NCI-H748 (cell line): ENCODE measurements at regions not wholly inside any gene's neighbourhood (a gene's known extent, or its start where the extent isn't known, plus 50 kb on each side); places are given as distances from the start of the nearest gene placed in this dataset.
"Not testable (repeated sequence)": the region's sequence is repeated elsewhere in the genome, so short reads cannot be mapped to it uniquely, and the experiment has no call there.

ENCODE experiments used
- DNase-seq: peaks from one replicate; lab custom pipeline; 2025; ENCODE audit not compliant: unreplicated experiment; lab: John Stamatoyannopoulos, UW

DNA sequence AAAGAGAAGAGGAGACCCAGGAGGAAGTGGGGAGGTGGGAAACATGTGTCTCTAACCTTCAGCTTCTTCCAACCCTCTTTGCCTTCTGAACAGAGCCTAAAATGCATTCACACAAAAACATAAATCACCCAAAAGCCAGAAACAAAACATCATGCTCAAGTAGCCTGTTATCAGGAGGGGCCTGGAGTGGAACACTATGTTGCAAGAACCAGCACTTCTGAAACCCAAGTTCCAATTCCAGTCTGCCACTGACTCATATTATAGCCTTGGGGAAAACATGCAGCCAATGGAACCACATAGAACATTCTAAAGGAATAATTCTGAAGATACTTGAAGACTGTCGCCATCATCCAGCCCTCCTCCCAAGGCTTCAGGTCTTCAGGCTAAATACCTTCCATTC is 169.8 kb upstream of the PLXNC1 start:
- DNase-seq, result no peak

DNA sequence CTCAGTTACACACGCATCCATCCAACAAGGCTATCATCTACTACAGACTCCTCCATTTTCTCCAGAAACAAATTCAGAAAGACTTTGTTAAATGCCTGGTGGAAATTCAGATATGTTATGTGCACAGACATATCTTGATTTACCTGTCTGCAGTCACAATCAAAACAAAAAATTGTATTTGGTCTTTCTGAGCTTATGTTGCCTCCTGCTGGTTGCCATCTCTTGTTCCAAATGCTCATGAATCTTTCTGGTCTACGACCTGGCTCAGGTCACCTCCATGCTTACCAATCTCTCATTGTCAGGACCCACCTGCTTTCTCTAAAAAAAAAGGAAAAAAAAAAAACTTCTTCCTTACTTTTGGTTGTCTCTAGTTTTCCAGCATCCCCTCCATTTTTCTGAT is 169.2 kb upstream of the PLXNC1 start:
- DNase-seq, result peak; percentile 26

DNA sequence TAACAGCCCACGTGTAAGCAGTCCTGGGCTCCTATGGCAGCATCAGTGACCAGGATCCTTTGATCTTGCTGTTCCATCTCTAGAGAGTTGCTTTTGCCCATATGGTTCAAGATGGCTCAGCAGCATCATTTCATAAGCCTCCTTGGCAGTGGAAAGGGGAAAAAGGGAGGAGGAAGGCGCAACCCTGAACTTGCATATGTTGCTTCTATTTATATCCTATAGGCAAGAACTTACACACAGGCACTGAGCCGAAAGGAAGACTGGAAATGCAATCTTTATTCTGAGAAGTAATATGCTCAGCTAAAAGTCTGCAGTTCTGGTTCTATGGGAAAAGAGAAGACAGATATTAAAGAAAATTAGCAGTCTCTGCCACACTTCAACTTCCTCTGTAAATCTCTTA is 167.7 kb upstream of the PLXNC1 start:
- no peak for DNase-seq

DNA sequence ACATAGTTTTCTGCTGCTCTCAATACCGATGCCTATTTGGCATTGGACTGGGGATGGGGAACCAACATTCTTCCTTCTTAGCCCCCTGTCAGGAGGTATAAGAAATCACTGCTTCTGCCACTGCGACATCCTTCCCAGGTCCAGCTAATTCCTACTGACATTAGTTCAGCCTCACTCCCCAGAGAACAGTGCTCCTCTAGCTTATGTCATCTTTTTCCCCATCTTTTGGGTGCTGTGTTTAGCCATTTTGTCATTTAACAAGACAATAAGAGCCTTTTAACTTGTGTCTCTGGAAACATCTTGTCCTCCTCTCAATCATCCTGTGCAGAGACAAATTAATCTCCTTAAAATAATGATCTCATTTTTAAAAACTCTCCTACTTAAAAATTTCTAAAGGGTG is 167.0 kb upstream of the PLXNC1 start:
- no peak for DNase-seq

DNA sequence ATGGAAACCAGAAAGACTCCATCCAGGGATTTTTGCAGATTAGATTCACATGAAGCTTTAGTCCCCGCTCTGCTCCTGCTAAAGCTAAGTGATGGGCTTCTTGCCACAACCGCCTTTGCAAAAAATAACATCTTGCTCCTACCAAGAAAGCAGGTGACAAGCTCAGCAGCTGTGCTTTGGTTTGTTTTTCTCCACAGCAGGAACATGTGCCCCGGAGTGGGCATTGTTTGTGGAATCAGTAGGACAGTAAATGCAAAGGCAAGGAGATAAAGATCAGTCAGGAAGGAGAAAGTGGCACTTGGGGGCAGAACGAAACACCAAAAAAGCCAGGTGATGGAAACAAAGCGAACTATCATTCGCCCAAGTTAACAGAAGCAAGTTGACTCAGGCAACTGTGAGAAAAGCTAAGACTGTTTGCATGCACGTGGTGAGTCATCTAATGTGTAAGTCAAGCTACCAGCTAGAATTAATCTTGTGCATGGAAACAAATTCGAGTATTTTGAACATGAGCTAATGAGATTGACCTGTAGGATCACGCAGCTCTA is 165.5 kb upstream of the PLXNC1 start:
- DNase-seq, result peak; percentile 59

DNA sequence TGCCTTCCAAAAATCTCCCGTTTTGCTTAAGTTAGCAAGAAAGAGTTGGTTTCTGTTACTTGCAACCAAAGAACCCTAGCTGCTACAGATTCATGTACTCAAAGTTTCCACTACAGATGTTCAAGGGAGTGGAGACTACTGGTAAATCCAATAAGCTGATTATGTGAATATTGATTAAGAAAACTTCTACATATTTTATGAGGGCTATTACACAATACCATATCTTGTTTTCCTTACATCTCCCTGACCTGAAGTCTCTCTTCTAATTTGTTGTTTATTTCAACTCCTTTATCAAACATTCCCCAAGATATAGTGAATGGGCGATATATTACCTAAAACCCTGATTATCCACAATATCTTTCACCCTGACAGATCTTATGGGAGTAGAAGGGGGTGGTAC is 164.4 kb upstream of the PLXNC1 start:
- no peak for DNase-seq

DNA sequence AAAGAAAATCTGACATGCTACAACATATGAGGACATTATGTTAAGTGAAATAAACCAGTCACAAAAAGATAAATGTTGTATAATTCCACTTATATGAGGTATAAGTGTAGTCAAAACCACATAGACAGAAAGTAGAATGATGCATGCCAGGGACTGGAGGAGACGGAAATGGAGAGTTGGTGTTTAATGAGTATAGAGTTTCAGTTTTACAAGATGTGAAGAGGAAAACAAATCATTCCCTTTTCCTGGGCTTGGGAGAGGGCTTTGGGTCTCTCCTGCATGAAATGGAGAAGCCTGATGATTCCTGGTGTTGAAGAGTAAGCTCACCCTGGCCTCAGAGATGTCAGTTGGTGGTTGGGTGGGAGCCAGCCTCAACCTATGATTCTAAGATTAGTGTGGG is 158.4 kb upstream of the PLXNC1 start:
- DNase-seq, result no peak

DNA sequence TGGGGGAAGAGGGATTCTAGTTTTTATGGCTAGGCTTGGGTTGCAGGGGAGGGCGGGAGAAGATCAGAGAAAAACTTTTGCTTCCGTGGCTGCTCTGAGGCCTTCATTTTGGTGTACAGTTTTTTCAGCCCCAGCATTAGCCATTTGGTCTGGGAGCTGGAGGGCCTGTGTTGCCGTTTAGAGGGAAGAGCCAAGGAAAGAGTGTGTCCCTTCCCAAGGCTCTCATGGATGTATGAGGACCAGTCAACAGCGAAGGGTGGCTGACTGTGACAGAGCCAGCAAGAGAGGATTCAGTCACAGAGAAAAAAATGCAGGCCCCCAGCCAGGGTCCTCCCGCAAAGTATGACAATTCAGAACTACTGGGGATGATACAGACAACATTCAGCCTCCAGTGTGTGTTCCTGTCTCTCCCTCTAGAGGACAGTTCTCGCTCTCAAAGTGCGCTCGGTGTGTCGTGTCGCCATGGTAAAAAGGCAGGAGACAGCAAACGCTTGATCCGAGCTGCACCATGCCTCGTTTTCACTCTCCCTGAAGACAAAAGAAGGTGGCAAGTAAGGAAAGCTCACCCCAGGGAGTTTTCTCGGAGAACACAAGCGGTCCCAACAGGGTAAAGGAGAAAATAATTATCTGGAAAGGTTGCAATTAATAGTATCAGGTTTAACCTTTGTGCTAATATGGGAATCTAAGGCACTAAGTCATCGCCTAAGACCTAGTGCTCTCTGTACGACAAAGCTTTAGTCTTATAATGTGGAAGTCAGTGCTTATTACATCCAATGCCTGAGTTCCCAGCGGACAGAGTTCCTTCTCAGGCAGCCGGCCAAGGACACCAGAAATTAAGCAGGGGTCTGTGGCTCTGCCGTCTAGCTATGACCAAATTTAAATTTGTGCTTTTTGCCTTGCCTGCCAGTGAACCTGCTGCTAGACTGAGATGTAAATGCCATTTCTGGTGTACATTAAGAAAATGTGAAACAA is 157.3 kb upstream of the PLXNC1 start:
- peak; percentile 33 for DNase-seq

DNA sequence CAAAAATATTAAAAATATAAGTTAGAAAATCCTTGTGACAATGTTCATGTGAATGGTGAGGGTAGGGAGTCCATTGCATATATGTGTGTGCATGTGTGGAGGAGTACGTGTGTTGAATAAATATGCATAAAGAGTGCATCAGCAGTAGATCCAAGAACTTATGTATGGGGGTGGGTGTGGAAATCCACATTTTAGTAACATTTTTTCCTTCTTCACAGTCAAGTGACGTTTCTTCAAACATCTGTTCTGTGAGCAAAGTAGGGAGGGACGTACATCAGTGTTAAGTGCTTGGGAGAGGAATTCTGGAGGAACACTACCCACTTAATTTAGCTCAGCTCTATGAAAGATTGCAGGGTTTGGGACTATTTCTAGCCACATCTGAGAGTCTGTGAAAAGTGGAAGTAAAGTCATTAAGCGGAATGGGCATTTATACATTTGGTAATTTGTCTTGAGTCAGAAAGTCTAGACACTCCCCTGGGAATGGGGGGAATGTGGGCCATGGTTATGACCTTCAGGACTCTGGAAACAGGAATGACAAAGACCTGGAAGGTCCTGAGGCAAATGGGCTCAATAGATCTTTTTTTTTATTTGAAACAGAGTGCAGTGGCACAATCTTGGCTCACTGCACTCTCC is 156.4 kb upstream of the PLXNC1 start:
- no peak for DNase-seq

DNA sequence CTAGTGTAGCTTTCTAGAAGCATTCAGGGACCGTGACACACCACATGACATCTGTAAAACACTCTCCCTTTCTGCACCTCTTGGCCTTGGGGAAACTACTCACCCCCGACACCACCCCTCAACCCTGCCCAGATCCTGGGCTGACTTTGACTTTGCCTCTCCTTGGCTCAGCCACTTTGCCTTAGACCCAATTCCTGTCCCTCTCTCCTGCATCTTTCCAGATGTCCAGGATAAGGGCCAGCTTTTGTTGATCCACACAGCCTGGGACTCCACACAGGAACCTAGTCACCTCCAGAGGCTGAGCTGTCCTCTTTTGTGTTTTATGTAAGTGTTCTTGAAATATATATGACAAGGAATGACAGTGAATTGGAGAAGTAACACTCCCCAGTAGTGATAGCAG is 153.7 kb upstream of the PLXNC1 start:
- no peak for DNase-seq

DNA sequence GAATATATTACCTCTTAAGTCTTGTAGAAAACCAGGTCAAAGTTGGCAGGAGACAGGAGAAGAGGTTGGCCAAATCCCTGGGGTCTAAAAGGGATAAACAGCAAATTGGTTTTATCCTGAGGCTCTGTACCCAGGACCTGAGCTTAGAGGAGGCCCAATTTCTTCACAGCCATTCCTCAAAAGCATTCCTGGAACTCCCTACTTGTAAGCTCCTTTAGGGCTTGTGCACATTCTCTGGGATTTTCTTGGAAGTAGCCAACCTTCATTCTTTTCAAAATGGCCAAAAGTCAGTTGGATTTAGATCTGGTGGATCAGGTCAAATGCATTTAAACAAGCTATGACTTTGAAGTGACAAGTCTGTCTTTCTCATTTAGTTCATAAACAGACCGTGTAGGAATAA is 152.1 kb upstream of the PLXNC1 start:
- DNase-seq, result no peak

DNA sequence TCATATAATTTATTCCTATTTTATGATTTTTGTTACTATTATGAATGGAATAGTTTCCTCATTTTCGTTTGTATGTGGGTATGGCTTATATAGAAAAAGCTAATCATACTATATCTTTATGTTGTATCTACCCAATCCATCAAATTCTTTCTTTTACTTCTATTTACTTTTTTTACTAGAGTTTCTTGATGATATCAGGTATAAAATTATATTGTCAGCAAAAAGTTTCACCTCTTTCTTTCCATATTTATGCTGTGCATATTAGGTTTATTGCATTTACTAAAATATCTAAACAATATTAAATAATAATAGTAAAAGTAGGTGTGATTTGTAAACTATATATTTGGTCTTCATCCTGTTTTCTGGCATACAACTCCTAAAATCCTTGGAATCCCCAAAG is 146.7 kb upstream of the PLXNC1 start:
- DNase-seq, result no peak

DNA sequence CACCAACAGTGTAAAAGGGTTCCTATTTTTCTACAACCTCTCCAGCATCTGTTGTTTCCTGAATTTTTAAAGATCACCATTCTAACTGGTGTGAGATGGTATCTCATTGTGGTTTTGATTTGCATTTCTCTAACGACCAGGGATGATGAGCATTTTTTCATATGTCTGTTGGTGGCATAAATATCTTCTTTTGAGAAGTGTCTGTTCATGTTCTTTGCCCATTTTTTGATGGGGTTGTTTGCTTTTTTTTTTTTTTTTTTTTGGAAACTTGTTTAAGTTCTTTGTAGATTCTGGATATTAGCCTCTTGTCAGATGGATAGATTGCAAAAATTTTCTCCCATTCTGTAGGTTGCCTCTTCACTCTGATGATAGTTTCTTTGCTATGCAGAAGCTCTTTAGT is 145.5 kb upstream of the PLXNC1 start:
- not testable (repeated sequence) for DNase-seq

DNA sequence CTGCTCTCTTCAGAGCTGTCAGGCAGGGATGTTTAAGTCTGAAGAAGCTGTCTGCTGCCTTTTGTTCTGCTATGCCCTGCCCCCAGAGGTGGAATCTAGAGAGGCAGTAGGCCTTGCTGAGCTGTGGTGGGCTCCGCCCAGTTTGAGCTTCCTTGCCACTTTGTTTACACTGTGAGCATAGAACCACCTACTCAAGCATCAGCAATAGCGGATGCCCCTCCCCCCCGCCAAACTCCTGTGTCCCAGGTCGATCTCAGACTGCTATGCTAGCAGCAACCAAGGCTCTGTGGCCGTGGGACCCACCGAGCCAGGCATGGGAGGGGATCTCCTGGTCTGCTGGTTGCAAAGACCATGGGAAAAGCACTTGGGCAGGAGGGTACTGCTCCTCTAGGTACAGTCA is 140.5 kb upstream of the PLXNC1 start:
- DNase-seq, result not testable (repeated sequence)

DNA sequence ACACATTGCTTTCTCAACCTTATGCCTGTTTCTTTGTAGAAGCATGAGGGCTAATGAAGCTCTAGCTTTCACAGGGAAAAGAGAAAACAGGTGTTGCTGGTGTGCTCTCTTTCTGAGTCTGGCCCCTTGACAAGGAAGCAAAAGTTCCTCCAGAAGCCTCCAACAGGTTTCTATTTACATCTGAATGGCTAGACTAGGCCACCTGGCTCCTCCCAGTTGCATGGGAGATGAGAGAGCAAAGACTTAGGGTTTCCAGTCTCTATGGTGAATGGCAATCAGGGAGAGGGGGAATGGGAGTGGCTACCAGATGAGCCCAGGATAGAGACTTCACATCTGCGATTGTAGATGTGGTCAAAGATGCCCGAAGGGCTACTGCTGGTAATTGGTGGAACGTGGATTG is 138.1 kb upstream of the PLXNC1 start:
- DNase-seq, result no peak

DNA sequence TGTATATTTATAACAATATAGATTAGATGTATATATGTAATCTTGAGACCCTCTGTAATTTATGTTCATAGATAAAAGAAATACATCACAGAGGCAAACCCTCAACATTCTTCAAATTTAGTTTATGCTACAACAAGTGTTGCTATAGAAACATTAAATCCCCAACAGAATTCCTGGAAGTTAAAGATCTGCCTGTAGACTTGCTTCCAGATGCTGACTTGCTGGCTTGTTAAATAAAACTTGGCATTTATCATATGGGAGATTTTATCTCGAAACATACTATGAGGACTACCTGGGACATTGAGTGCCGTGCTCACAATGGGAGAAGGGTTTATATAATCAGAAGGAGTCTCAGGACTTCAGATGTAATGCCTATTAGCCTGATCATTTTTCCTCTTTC is 136.3 kb upstream of the PLXNC1 start:
- DNase-seq, result no peak

DNA sequence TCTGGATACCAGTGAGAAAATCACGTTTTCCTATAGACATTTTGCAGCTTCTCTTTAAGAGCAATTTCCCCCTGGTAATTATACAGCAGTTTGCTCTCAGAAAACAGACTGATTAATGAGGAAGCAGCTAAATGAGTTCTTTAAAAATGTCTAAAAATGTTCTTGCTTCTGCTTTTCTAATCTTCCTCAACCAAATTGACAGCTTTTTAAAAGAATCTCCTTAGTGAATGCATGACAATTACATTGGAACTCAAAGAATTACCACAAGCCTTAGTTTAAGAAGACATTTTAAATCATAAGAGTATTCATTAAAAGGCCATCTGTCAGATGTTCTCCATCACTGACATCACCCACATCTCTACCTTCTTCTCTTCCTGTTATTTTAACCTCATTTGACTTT is 135.8 kb upstream of the PLXNC1 start:
- DNase-seq, result no peak

DNA sequence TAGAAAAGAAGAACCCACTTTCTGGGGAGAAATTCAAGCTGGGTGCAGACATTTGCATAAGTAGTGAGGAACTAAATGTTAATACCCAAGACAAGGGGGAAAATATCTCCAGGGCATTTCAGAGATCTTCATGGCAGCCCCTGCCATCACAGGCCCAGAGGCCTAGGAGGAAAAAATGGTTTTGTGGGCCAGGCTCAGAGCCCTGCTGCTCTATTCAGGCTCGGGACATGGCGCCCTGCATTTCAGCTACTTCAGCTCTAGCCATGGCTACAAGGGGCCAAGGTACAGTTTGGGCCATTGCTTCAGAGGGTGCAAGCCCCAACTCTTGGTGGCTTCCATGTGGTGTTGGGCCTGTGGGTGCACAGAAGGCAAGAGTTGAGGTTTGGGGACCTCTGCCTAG is 131.1 kb upstream of the PLXNC1 start:
- not testable (repeated sequence) for DNase-seq

DNA sequence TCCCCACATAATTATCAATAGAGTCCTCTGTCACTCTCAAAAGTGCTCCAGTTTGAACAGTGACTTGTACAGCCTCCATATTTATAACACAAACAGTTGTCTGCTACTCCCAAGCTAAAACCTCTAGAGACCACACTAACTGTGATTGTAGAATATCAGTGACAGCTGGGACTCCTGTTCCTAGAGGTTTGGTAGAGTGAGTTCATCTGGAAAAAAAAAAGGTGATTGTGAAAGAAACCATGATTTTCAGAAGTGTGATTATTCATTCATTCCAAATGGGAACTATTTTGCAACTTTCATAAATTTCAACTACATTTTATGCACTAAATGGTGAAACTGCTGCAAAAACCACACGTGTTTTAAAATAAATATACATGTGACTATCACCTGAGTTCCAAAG is 128.0 kb upstream of the PLXNC1 start:
- no peak for DNase-seq

DNA sequence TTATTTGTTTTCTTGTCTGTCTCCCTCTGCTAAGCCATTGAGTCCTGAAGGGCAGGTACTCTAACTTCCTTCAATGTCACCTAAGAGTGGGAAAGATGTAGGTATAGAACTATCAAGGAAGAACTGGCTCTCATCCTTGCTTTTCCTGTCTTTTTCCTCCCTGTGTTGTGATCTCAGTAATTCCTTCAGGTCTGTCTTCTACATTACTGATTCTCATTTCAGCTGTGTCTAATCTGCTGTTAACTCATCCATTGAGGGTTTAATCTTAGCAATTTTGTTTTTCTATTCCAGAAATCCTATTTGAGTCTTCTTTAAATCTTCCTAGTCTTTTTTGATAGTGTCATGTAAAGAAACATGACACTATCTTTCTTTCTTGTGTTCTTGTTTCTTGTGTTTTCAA is 124.5 kb upstream of the PLXNC1 start:
- DNase-seq, result no peak

DNA sequence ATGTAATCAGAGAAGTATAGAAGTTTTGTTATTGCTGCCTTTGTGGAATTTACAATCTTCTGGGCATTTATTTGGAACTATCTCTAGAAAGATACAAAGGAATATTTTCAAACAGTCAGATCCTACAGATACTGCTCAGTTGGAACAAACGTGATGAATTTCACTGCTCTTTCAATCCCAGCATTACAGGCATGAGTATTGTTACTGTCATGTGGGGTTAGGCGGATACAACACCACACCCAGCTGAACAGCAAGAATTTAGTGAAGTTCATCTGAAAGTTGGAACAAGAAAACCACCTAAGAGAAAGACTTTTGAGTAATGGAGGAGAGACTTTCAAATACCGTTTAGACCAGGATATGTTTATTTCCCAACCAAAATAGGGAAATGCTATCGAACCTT is 123.3 kb upstream of the PLXNC1 start:
- DNase-seq, result no peak

DNA sequence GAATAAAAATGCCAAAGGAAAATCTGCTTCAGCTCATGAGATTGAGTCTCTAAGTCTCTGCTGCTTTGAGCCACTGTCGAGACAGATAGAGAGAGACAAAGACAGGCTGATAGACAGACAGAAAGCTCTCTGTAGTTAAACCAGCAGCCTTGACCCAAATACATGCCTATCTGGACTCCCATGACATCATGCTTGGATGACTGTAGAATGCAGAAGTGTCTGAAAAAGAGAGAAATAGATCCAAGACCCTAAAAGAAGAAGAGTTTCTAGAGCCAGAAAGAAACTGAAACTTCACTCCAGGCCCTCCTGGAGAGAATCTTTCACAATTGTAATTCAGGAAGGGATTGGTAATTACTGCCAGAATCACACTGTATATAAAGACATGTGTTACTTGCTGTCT is 122.6 kb upstream of the PLXNC1 start:
- DNase-seq, result no peak
